A673 (cell line): ENCODE measurements at regions not wholly inside any gene's neighbourhood (a gene's known extent, or its start where the extent isn't known, plus 50 kb on each side); places are given as distances from the start of the nearest gene placed in this dataset.

Experiments
- BruUV-seq: library from RNA; stranded (reverse); fragments of 400-500 nt; replicated peaks from 2 replicates; lab custom pipeline; 2021; lab: Mats Ljungman, UMichigan
- CTCF ChIA-PET: fragments of 300-600 bp; sonication (Branson Sonifier 250); formaldehyde crosslinking; loops from one replicate; lab custom pipeline; 2022; ENCODE audit warnings: antibody characterized with exemption; lab: Charles Lee
- POLR2A ChIA-PET: fragments of 300-600 bp; sonication (Branson Sonifier 250); formaldehyde crosslinking; loops from one replicate; lab custom pipeline; 2022; ENCODE audit warnings: antibody characterized with exemption; ENCODE audit not compliant: low non-redundant PET; lab: Charles Lee
- DNase-seq: peaks from one replicate; pipeline ENCODE4 v3.0.0-alpha.2; 2015; ENCODE audit warnings: low spot score
- H3K27ac ChIP-seq: fragments of 200-600 bp; sonication (generic); 2 replicates; pipeline ENCODE4 v1.5.1; 2016; ENCODE audit warnings: mixed run types, low read depth, mild to moderate bottlenecking, mixed read lengths, antibody characterized with exemption, low read length; ENCODE audit not compliant: poor library complexity, severe bottlenecking
- H3K27me3 ChIP-seq: fragments of 200-600 bp; sonication (generic); replicated peaks from 2 replicates; pipeline ENCODE4 v1.6.1; 2017; ENCODE audit warnings: mixed run types, low read depth, mild to moderate bottlenecking, mixed read lengths, antibody characterized with exemption, low read length; ENCODE audit not compliant: insufficient read depth, poor library complexity
- H3K36me3 ChIP-seq: fragments of 200-600 bp; sonication (generic); 2 replicates; pipeline ENCODE4 v1.6.1; 2016; ENCODE audit warnings: mixed run types, mild to moderate bottlenecking, mixed read lengths, antibody characterized with exemption, low read length; ENCODE audit not compliant: insufficient read depth, poor library complexity, severe bottlenecking
- H3K4me1 ChIP-seq: fragments of 200-600 bp; sonication (generic); 2 replicates; pipeline ENCODE4 v1.6.1; 2017; ENCODE audit warnings: mixed run types, mild to moderate bottlenecking, mixed read lengths, antibody characterized with exemption, low read length; ENCODE audit not compliant: insufficient read depth, poor library complexity, severe bottlenecking
- H3K4me3 ChIP-seq: fragments of 200-600 bp; sonication (generic); 2 replicates; pipeline ENCODE4 v1.5.1; 2016; ENCODE audit warnings: low read depth, mixed run types, mild to moderate bottlenecking, mixed read lengths, low read length; ENCODE audit not compliant: poor library complexity, severe bottlenecking
- H3K9me3 ChIP-seq: fragments of 200-600 bp; sonication (generic); 2 replicates; pipeline ENCODE4 v1.6.1; 2016; ENCODE audit warnings: mixed run types, low read depth, mild to moderate bottlenecking, mixed read lengths, antibody characterized with exemption, low read length; ENCODE audit not compliant: poor library complexity, severe bottlenecking
- CTCF ChIP-seq: fragments of 300-800, 200-600 bp; sonication (generic); conservative IDR thresholded peaks from 2 replicates; pipeline ENCODE4 v1.5.1; 2017; ENCODE audit warnings: low read depth, mild to moderate bottlenecking, antibody characterized with exemption, low read length, moderate library complexity, mixed read lengths
- EZH2 ChIP-seq: fragments of 200-600 bp; sonication (generic); IDR thresholded peaks from 2 replicates; pipeline ENCODE4 v1.6.1; 2017; ENCODE audit warnings: borderline replicate concordance, low read depth, mild to moderate bottlenecking, mixed read lengths, antibody characterized with exemption, low read length; ENCODE audit not compliant: poor library complexity, severe bottlenecking
- intact Hi-C: fragments of 100-400 bp; cut with micrococcal nuclease; formaldehyde crosslinking; loops from one replicate; pipeline ENCODE4 v1.10.0; 2022; ENCODE audit not compliant: unreplicated experiment

GRCh38 chr11:104688731-104689130 is 209.5 kb downstream of the CASP12 start:
- H3K4me1 ChIP-seq, result no peaks in the 10 kb centered on the region
- no peak overlapping the region for H3K4me3 ChIP-seq
- ChIA-PET POLR2A (no interaction called here), CTCF (no interaction called here)
- no peaks in the 10 kb centered on the region for H3K36me3 ChIP-seq
- no TSS peak for BruUV-seq
- H3K27ac ChIP-seq, result no peak overlapping the region
- intact Hi-C loops, result no loop called here
- H3K27me3 ChIP-seq, result no peaks in the 10 kb centered on the region
- no peaks in the 10 kb centered on the region for H3K9me3 ChIP-seq
- TF ChIP-seq CTCF, result no peak
- TF ChIP-seq EZH2, result no peak
- no peak for DNase-seq

- TF ChIP-seq EZH2, result no peak
- TF ChIP-seq CTCF, result no peak
- ChIA-PET POLR2A (no interaction called here), CTCF (no interaction called here)
- no TSS peak for BruUV-seq
- H3K4me1 ChIP-seq, result peaks cover 14% of the 10 kb centered on the region
- no peak overlapping the region for H3K4me3 ChIP-seq
- H3K36me3 ChIP-seq, result no peaks in the 10 kb centered on the region
- DNase-seq, result no peak
- H3K27me3 ChIP-seq, result no peaks in the 10 kb centered on the region
- H3K9me3 ChIP-seq, result no peaks in the 10 kb centered on the region
- H3K27ac ChIP-seq, result no peak overlapping the region
- intact Hi-C loops, result no loop called here
These were observed 216.1 kb downstream of the CASP12 start for GRCh38 chr11:104682206-104682605.

- Histone ChIP-seq H3K27me3 (no peaks in the 10 kb centered on the region), H3K27ac (peak overlapping the region; percentile 31), H3K36me3 (no peaks in the 10 kb centered on the region), H3K9me3 (no peaks in the 10 kb centered on the region), H3K4me1 (peaks cover 14% of the 10 kb centered on the region), H3K4me3 (no peak overlapping the region)
- ChIA-PET POLR2A (no interaction called here), CTCF (no interaction called here)
- intact Hi-C loops, result no loop called here
- TF ChIP-seq CTCF (no peak), EZH2 (no peak)
- BruUV-seq, result no TSS peak
- no peak for DNase-seq
These were observed 219.0 kb downstream of the CASP12 start for GRCh38 chr11:104679258-104679657.
